H1 (cell line): ENCODE measurements at regions not wholly inside any gene's neighbourhood (a gene's known extent, or its start where the extent isn't known, plus 50 kb on each side); places are given as distances from the start of the nearest gene placed in this dataset.

Experiments
- CTCF ChIA-PET: fragments of 300-600 bp; sonication (Branson Sonifier 250); formaldehyde crosslinking; loops from one replicate; lab custom pipeline; 2021; ENCODE audit not compliant: partially characterized antibody; lab: Charles Lee
- POLR2A ChIA-PET: fragments of 300-600 bp; sonication (Branson Sonifier 250); formaldehyde crosslinking; loops from one replicate; lab custom pipeline; 2021; ENCODE audit warnings: inconsistent platforms; ENCODE audit not compliant: partially characterized antibody; lab: Charles Lee
- DNase-seq, 2 experiments: peaks; one replicate each; pipeline versions ENCODE4 v3.0.0 to v3.0.0-alpha.2; 2010 to 2022; ENCODE audit warnings: low spot score in 2 of 2, low read depth in 1 of 2, mixed read lengths in 1 of 2
- FAIRE-seq: peaks from 2 replicates; lab custom pipeline; 2011; peaks lifted over from hg19 to GRCh38; lab: Jason Lieb, UNC
- H2AFZ ChIP-seq: 2 replicates; pipeline ENCODE4 v1.8.1; 2012; ENCODE audit warnings: low read length, inconsistent platforms
- H2AK5ac ChIP-seq: 2 replicates; pipeline ENCODE4 v1.6.1; 2013; ENCODE audit warnings: low read depth, low read length
- H2BK120ac ChIP-seq: replicated peaks from 2 replicates; pipeline ENCODE3; 2013; ENCODE audit warnings: low read depth, low read length, inconsistent platforms
- H2BK12ac ChIP-seq: 2 replicates; pipeline ENCODE4 v1.6.1; 2013; ENCODE audit warnings: low read depth, low read length
- H2BK15ac ChIP-seq: 2 replicates; pipeline ENCODE4 v1.6.1; 2013; ENCODE audit warnings: low read length
- H2BK20ac ChIP-seq: 2 replicates; pipeline ENCODE4 v1.6.1; 2013; ENCODE audit warnings: low read length
- H2BK5ac ChIP-seq: 2 replicates; pipeline ENCODE4 v1.6.1; 2013; ENCODE audit warnings: low read depth, low read length
- H3K14ac ChIP-seq: 2 replicates; pipeline ENCODE4 v1.6.1; 2013; ENCODE audit warnings: inconsistent platforms; ENCODE audit not compliant: insufficient read length
- H3K18ac ChIP-seq: 2 replicates; pipeline ENCODE4 v1.6.1; 2013; ENCODE audit warnings: low read length; ENCODE audit errors: extremely low read depth
- H3K23ac ChIP-seq: 2 replicates; pipeline ENCODE4 v1.6.1; 2013; ENCODE audit warnings: inconsistent platforms; ENCODE audit not compliant: insufficient read length
- H3K23me2 ChIP-seq: 2 replicates; pipeline ENCODE4 v1.6.1; 2013; ENCODE audit warnings: low read depth, low read length
- H3K27ac ChIP-seq: 2 replicates; pipeline ENCODE4 v1.6.1; 2011; ENCODE audit warnings: low read depth, low read length, inconsistent platforms
- H3K27me3 ChIP-seq, 4 experiments: replicated peaks in 1 of 4; 1 replicate in 1 of 4; 2 replicates in 3 of 4; pipeline versions ENCODE4 v1.6.1 to v1.8.1; 2011 to 2013; ENCODE audit warnings: low read length in 3 of 4, mild to moderate bottlenecking in 3 of 4, inconsistent platforms in 2 of 4, mixed read lengths in 2 of 4, moderate library complexity in 1 of 4; ENCODE audit not compliant: control insufficient read depth in 3 of 4, insufficient read depth in 3 of 4; ENCODE audit errors: extremely low read depth in 1 of 4
- H3K36me3 ChIP-seq, 4 experiments: 2 replicates each; pipeline versions ENCODE4 v1.6.1 to v1.8.1; 2011 to 2013; ENCODE audit warnings: mild to moderate bottlenecking in 4 of 4, low read length in 3 of 4, moderate library complexity in 2 of 4, control low read depth in 1 of 4, inconsistent platforms in 1 of 4; ENCODE audit not compliant: insufficient read depth in 4 of 4, control insufficient read depth in 2 of 4
- H3K4ac ChIP-seq: replicated peaks from 2 replicates; pipeline ENCODE3; 2013; ENCODE audit warnings: low read length, low read depth, mixed read lengths, inconsistent platforms; ENCODE audit not compliant: insufficient read length
- H3K4me1 ChIP-seq, 4 experiments: replicated peaks in 1 of 4; 1 replicate in 1 of 4; 2 replicates in 3 of 4; pipeline versions ENCODE4 v1.6.1 to v1.8.1; 2011 to 2013; ENCODE audit warnings: low read length in 3 of 4, inconsistent platforms in 2 of 4, mixed read lengths in 1 of 4; ENCODE audit not compliant: insufficient read depth in 4 of 4, control insufficient read depth in 3 of 4
- H3K4me2 ChIP-seq, 2 experiments: 2 replicates each; pipeline versions ENCODE4 v1.6.1 to v1.8.1; 2011 to 2013; ENCODE audit warnings: low read depth in 2 of 2, low read length in 2 of 2, control low read depth in 1 of 2, inconsistent platforms in 1 of 2, mild to moderate bottlenecking in 1 of 2; ENCODE audit not compliant: insufficient read depth in 1 of 2
- H3K4me3 ChIP-seq, 4 experiments: fragments of 200-600, 300-600 bp in 1 of 4; sonication (generic), shearing (Covaris generic), sonication (Bioruptor Twin) in 1 of 4; 2 replicates each; pipeline versions ENCODE4 v1.5.1 to v1.8.1; 2011 to 2016; ENCODE audit warnings: low read length in 4 of 4, low read depth in 3 of 4, control low read depth in 2 of 4, inconsistent platforms in 2 of 4, mild to moderate bottlenecking in 2 of 4, mixed read lengths in 1 of 4, moderate library complexity in 1 of 4; ENCODE audit not compliant: insufficient read depth in 2 of 4; ENCODE audit errors: extremely low read depth in 1 of 4
- H3K56ac ChIP-seq: replicated peaks from 2 replicates; pipeline ENCODE3; 2013; ENCODE audit warnings: low read depth, mild to moderate bottlenecking, mixed read lengths, low read length, inconsistent platforms; ENCODE audit not compliant: insufficient read length
- H3K79me1 ChIP-seq: 2 replicates; pipeline ENCODE4 v1.6.1; 2013; ENCODE audit warnings: low read depth, low read length, control low read depth
- H3K79me2 ChIP-seq, 2 experiments: 2 replicates each; pipeline versions ENCODE4 v1.6.1 to v1.8.1; 2012 to 2013; ENCODE audit warnings: low read length in 2 of 2, mild to moderate bottlenecking in 2 of 2, inconsistent platforms in 1 of 2; ENCODE audit not compliant: insufficient read depth in 2 of 2, control insufficient read depth in 1 of 2
- H3K9ac ChIP-seq, 4 experiments: replicated peaks in 1 of 4; 1 replicate in 1 of 4; 2 replicates in 3 of 4; pipeline versions ENCODE4 v1.6.1 to v1.8.1; 2011 to 2013; ENCODE audit warnings: low read depth in 3 of 4, low read length in 3 of 4, control low read depth in 2 of 4, mild to moderate bottlenecking in 2 of 4, moderate library complexity in 2 of 4, inconsistent platforms in 1 of 4; ENCODE audit errors: extremely low read depth in 1 of 4
- H3K9me3 ChIP-seq, 2 experiments: 2 replicates each; pipeline versions ENCODE4 v1.6.1 to v1.8.1; 2012 to 2013; ENCODE audit warnings: mild to moderate bottlenecking in 2 of 2, moderate library complexity in 2 of 2, control low read depth in 1 of 2, inconsistent platforms in 1 of 2, low read depth in 1 of 2, low read length in 1 of 2, mixed read lengths in 1 of 2; ENCODE audit not compliant: insufficient read depth in 2 of 2
- H4K20me1 ChIP-seq, 2 experiments: replicated peaks in 1 of 2; 2 replicates each; pipeline versions ENCODE3 to v1.8.1; 2011 to 2013; ENCODE audit warnings: inconsistent platforms in 2 of 2, low read length in 2 of 2, mild to moderate bottlenecking in 1 of 2; ENCODE audit not compliant: insufficient read depth in 2 of 2, control insufficient read depth in 1 of 2
- H4K5ac ChIP-seq: 2 replicates; pipeline ENCODE4 v1.6.1; 2013; ENCODE audit warnings: low read length, low read depth, mixed read lengths, inconsistent platforms; ENCODE audit not compliant: insufficient read length
- H4K8ac ChIP-seq: 2 replicates; pipeline ENCODE4 v1.8.0; 2013; ENCODE audit warnings: mild to moderate bottlenecking, moderate library complexity, low read length, inconsistent platforms; ENCODE audit not compliant: insufficient read depth; ENCODE audit errors: extremely low read depth
- H4K91ac ChIP-seq: replicated peaks from 2 replicates; pipeline ENCODE3; 2013; ENCODE audit warnings: low read length, mixed read lengths, inconsistent platforms; ENCODE audit not compliant: insufficient read length
- JUN ChIP-seq: IDR thresholded peaks from 2 replicates; pipeline ENCODE4 v1.6.1; 2011; ENCODE audit warnings: low read depth, mild to moderate bottlenecking, improper control_type of control experiment, low read length
- ZNF274 ChIP-seq: IDR thresholded peaks from 2 replicates; pipeline ENCODE4 v1.7.0; 2012; ENCODE audit warnings: low read length, borderline replicate concordance; ENCODE audit errors: extremely low read depth
- WGBS, 2 experiments: shearing (Covaris generic) in 1 of 2; methylation state at CpG; one replicate each; pipeline versions ENCODE4 v1.1.6 to v1.1.7; 2013 to 2015; ENCODE audit warnings: low lambda C conversion rate in 2 of 2, mixed read lengths in 2 of 2, inconsistent platforms in 1 of 2, low coverage in 1 of 2, missing lambda C conversion rate in 1 of 2; ENCODE audit not compliant: insufficient replicate concordance in 2 of 2, insufficient coverage in 1 of 2, insufficient read length in 1 of 2; ENCODE audit errors: extremely low coverage in 1 of 2, missing lambda C conversion rate in 1 of 2; 5-methylcytosine and 5-hydroxymethylcytosine counted together

- H3K4ac ChIP-seq: no peak overlapping the region
- FAIRE-seq: no peak
- no peak overlapping the region for H2BK20ac ChIP-seq
- no peak overlapping the region for H3K14ac ChIP-seq
- no peak overlapping the region for H4K91ac ChIP-seq
- H3K23ac ChIP-seq: no peak overlapping the region
- no peaks in the 10 kb centered on the region for H3K23me2 ChIP-seq
- H3K4me3 ChIP-seq: no peak overlapping the region
- no peaks in the 10 kb centered on the region for H3K79me2 ChIP-seq
- H3K27ac ChIP-seq: no peak overlapping the region
- H4K8ac ChIP-seq: no peak overlapping the region
- TF ChIP-seq JUN (no peak), ZNF274 (no peak)
- no peak overlapping the region for H3K4me2 ChIP-seq
- H3K27me3 ChIP-seq: no peaks in the 10 kb centered on the region
- peaks cover 24 to 40% of the 10 kb centered on the region in 2 experiments; a peak in 3 of 4 replicates for H3K9me3 ChIP-seq
- H4K5ac ChIP-seq: no peak overlapping the region
- H2BK5ac ChIP-seq: no peak overlapping the region
- ChIA-PET CTCF (no interaction called here), POLR2A (no interaction called here)
- H2AFZ ChIP-seq: no peak overlapping the region
- no peaks in the 10 kb centered on the region for H3K4me1 ChIP-seq
- H3K56ac ChIP-seq: no peak overlapping the region
- H4K20me1 ChIP-seq: no peaks in the 10 kb centered on the region
- no peak overlapping the region for H3K18ac ChIP-seq
- no peak for DNase-seq
- 80% methylated on average over 5 of the region's 5 CpGs; no CpG with 5 or more reads in 1 of the 2 experiments for whole genome bisulfite sequencing, 2 experiments
- H3K36me3 ChIP-seq: no peaks in the 10 kb centered on the region; a peak in 1 of 8 replicates
- no peak overlapping the region for H3K9ac ChIP-seq
- no peak overlapping the region for H2AK5ac ChIP-seq
- no peak overlapping the region for H2BK15ac ChIP-seq
- no peak overlapping the region for H2BK120ac ChIP-seq
- no peak overlapping the region for H2BK12ac ChIP-seq
- no peaks in the 10 kb centered on the region for H3K79me1 ChIP-seq
Measured at GRCh38 chr2:107621186-107622165, 205.2 kb upstream of the RGPD4 start.
